Peyer's patch (tissue), 4 donors: ENCODE measurements at regions not wholly inside any gene's neighbourhood (a gene's known extent, or its start where the extent isn't known, plus 50 kb on each side); places are given as distances from the start of the nearest gene placed in this dataset.

Experiments
- POLR2A ChIP-seq, 2 donors: fragments of 450-650 bp; IDR thresholded peaks; one replicate each; pipeline ENCODE4 v1.5.1; 2017; ENCODE audit warnings: antibody characterized with exemption in 2 of 2, mild to moderate bottlenecking in 2 of 2, moderate library complexity in 2 of 2
- TF ChIP-seq, protein P1 (sequence below), 6 experiments: fragments of 450-650 bp in 4 of 6; fragments of 200-600 bp in 2 of 6; sonication (generic) in 1 of 6; IDR thresholded peaks; one replicate each; pipeline ENCODE4 v1.5.1; 2017 to 2019; ENCODE audit warnings: antibody characterized with exemption in 6 of 6, mild to moderate bottlenecking in 3 of 6, moderate library complexity in 1 of 6

DNA sequence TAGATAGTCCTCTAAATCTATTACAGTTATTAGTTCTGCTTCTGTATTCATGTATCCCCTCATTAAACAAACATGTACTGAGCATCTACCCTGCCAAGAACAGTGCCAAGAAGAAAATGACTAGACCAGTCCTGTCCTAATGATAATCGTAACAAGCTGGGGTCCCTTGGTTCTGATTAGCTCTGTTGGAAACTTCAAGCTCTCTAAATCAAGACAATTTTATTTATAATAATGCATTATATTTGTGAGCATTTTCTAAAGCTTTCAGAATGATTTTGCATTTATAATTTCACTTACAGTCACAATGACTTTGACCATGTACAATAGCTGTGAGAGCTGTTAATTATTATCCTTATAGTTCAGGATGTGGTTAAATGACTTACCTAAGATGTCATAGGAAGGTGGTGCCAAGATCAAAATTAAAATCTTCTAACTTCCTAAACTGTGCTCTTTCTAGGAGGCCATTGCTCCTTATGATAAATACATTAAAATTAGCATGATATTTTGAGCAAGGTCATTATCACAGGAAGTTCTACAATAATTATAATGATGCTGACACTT lies 336.5 kb upstream of the SLC39A10 start:
- TF ChIP-seq, protein P1, sequence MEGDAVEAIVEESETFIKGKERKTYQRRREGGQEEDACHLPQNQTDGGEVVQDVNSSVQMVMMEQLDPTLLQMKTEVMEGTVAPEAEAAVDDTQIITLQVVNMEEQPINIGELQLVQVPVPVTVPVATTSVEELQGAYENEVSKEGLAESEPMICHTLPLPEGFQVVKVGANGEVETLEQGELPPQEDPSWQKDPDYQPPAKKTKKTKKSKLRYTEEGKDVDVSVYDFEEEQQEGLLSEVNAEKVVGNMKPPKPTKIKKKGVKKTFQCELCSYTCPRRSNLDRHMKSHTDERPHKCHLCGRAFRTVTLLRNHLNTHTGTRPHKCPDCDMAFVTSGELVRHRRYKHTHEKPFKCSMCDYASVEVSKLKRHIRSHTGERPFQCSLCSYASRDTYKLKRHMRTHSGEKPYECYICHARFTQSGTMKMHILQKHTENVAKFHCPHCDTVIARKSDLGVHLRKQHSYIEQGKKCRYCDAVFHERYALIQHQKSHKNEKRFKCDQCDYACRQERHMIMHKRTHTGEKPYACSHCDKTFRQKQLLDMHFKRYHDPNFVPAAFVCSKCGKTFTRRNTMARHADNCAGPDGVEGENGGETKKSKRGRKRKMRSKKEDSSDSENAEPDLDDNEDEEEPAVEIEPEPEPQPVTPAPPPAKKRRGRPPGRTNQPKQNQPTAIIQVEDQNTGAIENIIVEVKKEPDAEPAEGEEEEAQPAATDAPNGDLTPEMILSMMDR (IDR thresholded peaks at IDR 0.05) = no peak
- TF ChIP-seq POLR2A (IDR thresholded peaks at IDR 0.05) = no peak
